ENCODE measurements at regions not wholly inside any gene's neighbourhood (a gene's known extent, or its start where the extent isn't known, plus 50 kb on each side); places are given as distances from the start of the nearest gene placed in this dataset.

DNA sequence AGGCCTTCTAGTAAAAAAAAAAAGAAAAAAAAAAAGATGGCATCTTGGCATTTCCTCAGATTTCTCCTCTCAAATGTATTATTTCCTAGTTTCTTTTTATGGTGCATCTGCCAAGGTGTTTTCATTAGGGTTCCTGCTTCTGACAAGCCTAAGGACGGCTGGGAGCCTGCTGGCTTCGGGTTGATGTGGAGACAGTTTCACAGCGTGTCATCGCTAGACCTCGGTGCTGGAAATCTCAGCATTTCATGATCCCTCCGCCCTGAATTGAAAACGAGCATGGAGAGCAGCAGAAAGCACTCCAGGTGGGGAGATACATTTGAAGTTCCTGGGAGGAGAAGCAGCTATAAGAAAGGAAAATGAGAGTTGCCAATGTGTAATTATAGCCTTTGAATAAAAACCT is 283.9 kb upstream of the CNTN5 start:
- TF ChIP-seq EP300 (IDR thresholded peaks at IDR 0.05; ENCODE audit: low read depth) (no peak), CTCF (IDR thresholded peaks at IDR 0.05) (no peak)
